ENCODE measurements at regions not wholly inside any gene's neighbourhood (a gene's known extent, or its start where the extent isn't known, plus 50 kb on each side); places are given as distances from the start of the nearest gene placed in this dataset.

DNA sequence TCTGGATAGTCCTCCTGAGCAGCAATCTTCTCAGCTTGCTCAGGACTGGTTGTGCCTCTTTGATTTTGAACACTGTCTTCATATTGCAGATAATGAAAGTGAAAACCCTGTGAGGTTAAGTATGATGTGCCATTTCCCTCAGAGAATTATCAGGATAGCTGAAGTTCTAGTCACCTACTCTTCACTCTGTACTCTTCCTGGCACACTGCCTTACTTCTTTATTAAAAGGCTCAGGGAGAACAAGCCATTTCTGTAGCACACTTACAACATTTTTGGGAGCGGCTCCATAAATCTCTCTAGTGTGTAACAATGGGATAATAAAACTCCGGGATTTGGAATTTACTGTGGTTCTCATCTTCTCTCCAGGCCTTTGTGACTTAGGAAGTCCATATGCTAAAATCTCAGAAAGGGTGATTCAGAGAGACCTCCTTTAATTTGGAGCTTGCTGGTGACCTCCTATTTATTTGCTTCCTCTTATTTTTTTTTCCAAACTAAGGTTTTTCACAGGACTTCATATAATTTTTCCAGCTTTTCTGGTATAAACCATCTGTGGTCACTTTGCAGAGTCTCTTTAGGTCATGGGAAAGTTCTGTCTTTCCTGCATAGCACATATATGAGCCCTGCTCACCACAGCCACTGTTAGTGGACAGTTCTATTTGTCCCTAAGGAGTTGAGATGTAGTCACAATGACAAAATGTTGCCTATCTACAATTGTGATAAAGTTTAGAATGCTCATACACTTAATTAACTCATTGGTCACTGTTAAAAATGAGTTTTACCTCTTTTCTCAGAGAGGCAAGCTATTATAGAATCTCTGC lies 53.5 kb upstream of the LDHB start:
- TF ChIP-seq POLR2A (IDR thresholded peaks at IDR 0.05) (no peak), POLR2AphosphoS5 (IDR thresholded peaks at IDR 0.05) (no peak), CTCF (IDR thresholded peaks at IDR 0.05) (no peak)

Data from prostate gland (tissue), 2 donors.